AG04450 (cell line): ENCODE measurements at regions not wholly inside any gene's neighbourhood (a gene's known extent, or its start where the extent isn't known, plus 50 kb on each side); places are given as distances from the start of the nearest gene placed in this dataset.

Source experiments
- CTCF ChIA-PET: fragments of 300-600, 350-600 bp; formaldehyde crosslinking; extraction: SDS; loops from one replicate; lab custom pipeline; 2022; ENCODE audit warnings: antibody characterized with exemption, inconsistent platforms; lab: Charles Lee
- POLR2A ChIA-PET: fragments of 350-600 bp; formaldehyde crosslinking; extraction: SDS; loops from one replicate; lab custom pipeline; 2021; ENCODE audit warnings: antibody characterized with exemption, inconsistent platforms; lab: Yijun Ruan, JAX
- DNase-seq: peaks from one replicate; pipeline ENCODE4 v3.0.0-alpha.2; 2011; ENCODE audit warnings: low read depth, low spot score
- H3K27ac ChIP-seq: one replicate; pipeline ENCODE4 v1.5.1; 2012; ENCODE audit warnings: low read depth, low read length, control low read depth
- H3K27me3 ChIP-seq: one replicate; pipeline ENCODE4 v1.6.0; 2012; ENCODE audit warnings: low read length; ENCODE audit not compliant: control insufficient read depth, insufficient read depth
- H3K4me3 ChIP-seq: 2 replicates; pipeline ENCODE4 v1.5.1; 2011; ENCODE audit warnings: mild to moderate bottlenecking, low read depth, low read length, control low read depth
- H3K9me3 ChIP-seq: 2 replicates; pipeline ENCODE4 v1.5.1; 2012; ENCODE audit warnings: low read length; ENCODE audit not compliant: control insufficient read depth, insufficient read depth
- CTCF ChIP-seq: IDR thresholded peaks from 2 replicates; pipeline ENCODE4 v1.5.1; 2011; ENCODE audit warnings: low read depth, low read length, control low read depth, inconsistent platforms

DNA sequence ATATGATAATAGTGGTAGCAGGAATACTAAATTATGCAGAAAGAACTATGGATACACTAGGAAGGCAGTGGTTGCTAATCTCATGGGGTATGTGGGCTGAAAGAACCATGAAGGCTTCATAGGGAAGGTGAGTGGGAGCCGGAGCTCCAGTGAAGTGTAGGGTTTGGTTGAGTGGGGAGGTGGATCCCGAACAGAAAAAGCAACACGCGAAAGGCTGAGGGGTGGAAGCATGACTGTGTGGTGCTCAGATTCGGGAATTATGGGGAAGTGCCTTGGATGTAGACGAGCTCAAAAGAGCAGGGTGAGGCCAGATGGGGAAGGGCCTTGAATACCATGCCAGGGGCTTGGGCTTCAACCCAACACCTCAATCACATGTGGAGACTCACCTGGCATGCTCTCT, 715.1 kb downstream of the TYW1 start:
- ChIA-PET CTCF (no interaction called here), POLR2A (no interaction called here)
- Histone ChIP-seq H3K9me3 (peaks cover 43% of the 10 kb centered on the region), H3K27ac (no peak overlapping the region), H3K4me3 (no peak overlapping the region), H3K27me3 (no peaks in the 10 kb centered on the region)
- no peak for DNase-seq
- TF ChIP-seq CTCF, result no peak

DNA sequence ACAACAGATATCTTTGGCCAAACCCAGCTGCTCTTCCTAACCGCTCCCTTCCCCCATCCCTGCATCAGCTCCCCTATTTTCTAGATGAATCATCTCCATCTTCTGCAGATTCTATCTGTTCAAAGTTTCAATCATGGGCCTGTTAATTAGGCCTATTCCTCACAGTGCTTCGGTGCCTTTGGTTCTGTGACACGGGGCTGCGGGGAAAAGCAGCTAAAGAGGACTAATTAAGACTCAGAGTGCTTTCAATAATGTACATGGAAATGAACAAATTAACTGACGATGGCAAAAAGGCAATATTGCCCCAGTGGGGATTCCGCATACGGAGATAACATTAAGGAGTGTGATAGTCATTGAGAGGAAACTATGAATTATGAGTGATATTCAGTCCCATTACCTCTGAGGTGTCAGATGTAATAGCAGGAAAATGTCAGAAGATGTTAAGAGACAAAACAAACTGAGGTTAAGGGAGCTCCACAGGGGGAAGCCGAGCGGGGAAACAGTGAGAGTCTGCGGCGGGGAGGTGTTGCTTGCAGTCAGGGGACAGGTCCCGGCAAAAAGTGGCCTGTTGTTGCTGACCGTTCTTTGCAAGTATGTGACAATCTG, 716.9 kb downstream of the TYW1 start:
- Histone ChIP-seq H3K27ac (no peak overlapping the region), H3K27me3 (no peaks in the 10 kb centered on the region), H3K9me3 (peaks cover 47% of the 10 kb centered on the region), H3K4me3 (no peak overlapping the region)
- ChIA-PET CTCF (no interaction called here), POLR2A (no interaction called here)
- DNase-seq, result no peak
- TF ChIP-seq CTCF, result no peak

GRCh38 chr7:67716729-67717128, 720.1 kb downstream of the TYW1 start:
- CTCF ChIA-PET, result no interaction called here
- no peak for DNase-seq

GRCh38 chr7:67723591-67723990, 727.0 kb downstream of the TYW1 start:
- CTCF ChIA-PET, result no interaction called here
- POLR2A ChIA-PET, result no interaction called here

More at GRCh38 chr7:67716729-67717128, 720.1 kb downstream of the TYW1 start:
- H3K4me3 ChIP-seq, result no peak overlapping the region
- no peak overlapping the region for H3K27ac ChIP-seq
- POLR2A ChIA-PET, result no interaction called here
- TF ChIP-seq CTCF, result no peak
- peaks cover 44% of the 10 kb centered on the region for H3K9me3 ChIP-seq
- no peaks in the 10 kb centered on the region for H3K27me3 ChIP-seq

DNA sequence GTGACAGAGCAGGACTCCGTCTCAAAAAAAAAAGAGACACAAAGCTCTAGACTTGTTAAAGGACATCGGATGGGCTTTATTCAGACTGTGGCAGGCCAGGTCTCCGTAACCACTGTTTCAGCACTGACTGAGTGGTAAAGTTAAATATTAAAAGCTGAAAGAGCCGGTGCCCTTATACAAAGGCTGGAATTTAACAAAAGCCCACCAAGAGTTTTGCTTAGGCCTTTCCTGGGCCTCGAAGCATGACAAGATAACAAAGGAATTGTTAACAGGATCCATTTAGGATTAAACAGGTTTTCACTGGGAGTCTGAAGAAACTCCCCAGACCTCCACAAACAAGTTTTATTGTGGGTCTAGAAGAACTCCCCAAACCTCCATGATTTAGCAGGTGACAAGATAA, 727.8 kb downstream of the TYW1 start:
- Histone ChIP-seq H3K9me3 (peaks cover 28% of the 10 kb centered on the region), H3K27me3 (no peaks in the 10 kb centered on the region), H3K27ac (no peak overlapping the region), H3K4me3 (no peak overlapping the region)
- no peak for DNase-seq
- CTCF ChIA-PET, result no interaction called here
- POLR2A ChIA-PET, result no interaction called here
- TF ChIP-seq CTCF, result no peak

More at GRCh38 chr7:67723591-67723990, 727.0 kb downstream of the TYW1 start:
- no peak overlapping the region for H3K4me3 ChIP-seq
- no peaks in the 10 kb centered on the region for H3K27me3 ChIP-seq
- no peak for TF ChIP-seq CTCF
- H3K27ac ChIP-seq, result no peak overlapping the region
- DNase-seq, result no peak
- peaks cover 22% of the 10 kb centered on the region for H3K9me3 ChIP-seq
